Panc1 (cell line): ENCODE measurements at regions not wholly inside any gene's neighbourhood (a gene's known extent, or its start where the extent isn't known, plus 50 kb on each side); places are given as distances from the start of the nearest gene placed in this dataset.

Experiments
- TCF7L2 ChIP-seq: IDR thresholded peaks from 2 replicates; pipeline ENCODE4 v1.6.1; 2011; ENCODE audit warnings: mild to moderate bottlenecking, low read depth, low read length, inconsistent platforms
- TF ChIP-seq, protein P1 (sequence below): fragments of 450-650 bp; IDR thresholded peaks from 2 replicates; pipeline ENCODE4 v1.5.1; 2017; ENCODE audit warnings: mild to moderate bottlenecking
- TF ChIP-seq, protein P2 (sequence below), 2 experiments: IDR thresholded peaks; 2 replicates each; pipeline ENCODE4 v1.6.1; 2011 to 2012; ENCODE audit warnings: low read depth in 2 of 2, control low read depth in 1 of 2, low read length in 1 of 2, mild to moderate bottlenecking in 1 of 2, moderate library complexity in 1 of 2; ENCODE audit not compliant: insufficient read depth in 1 of 2

DNA sequence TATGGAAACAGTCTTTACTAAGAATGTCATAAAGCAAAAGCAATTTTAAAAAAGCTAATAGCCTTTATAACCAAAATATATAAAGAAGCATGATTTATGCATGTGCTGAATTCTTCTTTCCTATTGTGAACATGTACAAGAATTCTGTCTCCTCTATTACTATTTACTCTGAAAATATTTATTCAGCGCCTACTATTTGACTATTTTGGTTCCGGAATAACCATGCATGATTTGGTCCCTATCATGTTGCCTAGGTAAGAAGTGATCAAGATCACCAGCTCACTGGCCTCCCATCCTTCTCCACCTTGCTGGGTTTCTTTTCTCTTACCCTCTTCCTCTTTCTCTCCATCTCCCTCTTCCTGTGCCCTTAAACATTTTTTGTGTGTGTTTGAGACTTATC, 443.8 kb downstream of the SH3GL2 start:
- TF ChIP-seq, protein P1, sequence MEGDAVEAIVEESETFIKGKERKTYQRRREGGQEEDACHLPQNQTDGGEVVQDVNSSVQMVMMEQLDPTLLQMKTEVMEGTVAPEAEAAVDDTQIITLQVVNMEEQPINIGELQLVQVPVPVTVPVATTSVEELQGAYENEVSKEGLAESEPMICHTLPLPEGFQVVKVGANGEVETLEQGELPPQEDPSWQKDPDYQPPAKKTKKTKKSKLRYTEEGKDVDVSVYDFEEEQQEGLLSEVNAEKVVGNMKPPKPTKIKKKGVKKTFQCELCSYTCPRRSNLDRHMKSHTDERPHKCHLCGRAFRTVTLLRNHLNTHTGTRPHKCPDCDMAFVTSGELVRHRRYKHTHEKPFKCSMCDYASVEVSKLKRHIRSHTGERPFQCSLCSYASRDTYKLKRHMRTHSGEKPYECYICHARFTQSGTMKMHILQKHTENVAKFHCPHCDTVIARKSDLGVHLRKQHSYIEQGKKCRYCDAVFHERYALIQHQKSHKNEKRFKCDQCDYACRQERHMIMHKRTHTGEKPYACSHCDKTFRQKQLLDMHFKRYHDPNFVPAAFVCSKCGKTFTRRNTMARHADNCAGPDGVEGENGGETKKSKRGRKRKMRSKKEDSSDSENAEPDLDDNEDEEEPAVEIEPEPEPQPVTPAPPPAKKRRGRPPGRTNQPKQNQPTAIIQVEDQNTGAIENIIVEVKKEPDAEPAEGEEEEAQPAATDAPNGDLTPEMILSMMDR: no peak
- TF ChIP-seq, protein P2, sequence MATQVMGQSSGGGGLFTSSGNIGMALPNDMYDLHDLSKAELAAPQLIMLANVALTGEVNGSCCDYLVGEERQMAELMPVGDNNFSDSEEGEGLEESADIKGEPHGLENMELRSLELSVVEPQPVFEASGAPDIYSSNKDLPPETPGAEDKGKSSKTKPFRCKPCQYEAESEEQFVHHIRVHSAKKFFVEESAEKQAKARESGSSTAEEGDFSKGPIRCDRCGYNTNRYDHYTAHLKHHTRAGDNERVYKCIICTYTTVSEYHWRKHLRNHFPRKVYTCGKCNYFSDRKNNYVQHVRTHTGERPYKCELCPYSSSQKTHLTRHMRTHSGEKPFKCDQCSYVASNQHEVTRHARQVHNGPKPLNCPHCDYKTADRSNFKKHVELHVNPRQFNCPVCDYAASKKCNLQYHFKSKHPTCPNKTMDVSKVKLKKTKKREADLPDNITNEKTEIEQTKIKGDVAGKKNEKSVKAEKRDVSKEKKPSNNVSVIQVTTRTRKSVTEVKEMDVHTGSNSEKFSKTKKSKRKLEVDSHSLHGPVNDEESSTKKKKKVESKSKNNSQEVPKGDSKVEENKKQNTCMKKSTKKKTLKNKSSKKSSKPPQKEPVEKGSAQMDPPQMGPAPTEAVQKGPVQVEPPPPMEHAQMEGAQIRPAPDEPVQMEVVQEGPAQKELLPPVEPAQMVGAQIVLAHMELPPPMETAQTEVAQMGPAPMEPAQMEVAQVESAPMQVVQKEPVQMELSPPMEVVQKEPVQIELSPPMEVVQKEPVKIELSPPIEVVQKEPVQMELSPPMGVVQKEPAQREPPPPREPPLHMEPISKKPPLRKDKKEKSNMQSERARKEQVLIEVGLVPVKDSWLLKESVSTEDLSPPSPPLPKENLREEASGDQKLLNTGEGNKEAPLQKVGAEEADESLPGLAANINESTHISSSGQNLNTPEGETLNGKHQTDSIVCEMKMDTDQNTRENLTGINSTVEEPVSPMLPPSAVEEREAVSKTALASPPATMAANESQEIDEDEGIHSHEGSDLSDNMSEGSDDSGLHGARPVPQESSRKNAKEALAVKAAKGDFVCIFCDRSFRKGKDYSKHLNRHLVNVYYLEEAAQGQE (IDR thresholded peaks at IDR 0.05; ENCODE audit: insufficient read depth in 1 of 2, low read depth in 2 of 2, low read length in 1 of 2): no peak
- TF ChIP-seq TCF7L2: no peak
